ENCODE measurements at regions not wholly inside any gene's neighbourhood (a gene's known extent, or its start where the extent isn't known, plus 50 kb on each side); places are given as distances from the start of the nearest gene placed in this dataset.
A peak's percentile ranks its signal among the peaks of the same experiment; 100 is the strongest.

DNA sequence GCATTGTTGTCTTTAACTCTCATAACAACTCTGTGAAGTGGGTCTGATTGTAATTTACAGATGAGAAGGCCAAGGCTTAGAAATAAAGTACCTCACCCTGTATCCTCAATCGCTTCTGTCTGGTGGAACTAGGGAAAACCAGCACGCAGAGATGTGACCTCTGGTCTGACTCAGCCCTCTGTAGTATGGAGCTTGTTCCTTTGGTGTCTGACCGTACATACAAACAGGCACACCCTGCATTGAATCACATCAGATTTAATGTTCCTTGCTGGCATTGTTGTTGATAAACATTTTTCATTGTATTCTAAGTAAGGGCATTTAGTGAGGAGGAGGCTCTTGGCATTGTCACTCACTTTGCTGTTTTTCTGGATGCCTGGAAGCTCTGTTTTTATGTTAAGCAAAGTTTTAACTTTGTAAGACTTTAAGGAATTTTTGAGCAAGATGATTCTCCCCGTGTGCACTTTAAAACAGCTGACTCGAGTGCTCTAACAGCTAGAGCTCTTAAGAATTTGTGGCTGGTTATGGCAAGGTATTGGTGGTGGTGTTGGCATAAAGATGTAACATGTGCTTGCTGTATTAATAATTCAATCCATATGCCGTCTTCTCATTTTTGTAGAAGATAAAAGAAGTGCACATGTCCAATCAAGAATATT lies 89.0 kb upstream of the SPATA13 start:
- peak; percentile 85 for DNase-seq (ENCODE audit: low read depth)

GRCh38 chr13:24073657-24074056 lies 86.9 kb upstream of the SPATA13 start:
- H3K4me3 ChIP-seq (ENCODE audit: low read length), result no peak overlapping the region
- TF ChIP-seq, protein P1, sequence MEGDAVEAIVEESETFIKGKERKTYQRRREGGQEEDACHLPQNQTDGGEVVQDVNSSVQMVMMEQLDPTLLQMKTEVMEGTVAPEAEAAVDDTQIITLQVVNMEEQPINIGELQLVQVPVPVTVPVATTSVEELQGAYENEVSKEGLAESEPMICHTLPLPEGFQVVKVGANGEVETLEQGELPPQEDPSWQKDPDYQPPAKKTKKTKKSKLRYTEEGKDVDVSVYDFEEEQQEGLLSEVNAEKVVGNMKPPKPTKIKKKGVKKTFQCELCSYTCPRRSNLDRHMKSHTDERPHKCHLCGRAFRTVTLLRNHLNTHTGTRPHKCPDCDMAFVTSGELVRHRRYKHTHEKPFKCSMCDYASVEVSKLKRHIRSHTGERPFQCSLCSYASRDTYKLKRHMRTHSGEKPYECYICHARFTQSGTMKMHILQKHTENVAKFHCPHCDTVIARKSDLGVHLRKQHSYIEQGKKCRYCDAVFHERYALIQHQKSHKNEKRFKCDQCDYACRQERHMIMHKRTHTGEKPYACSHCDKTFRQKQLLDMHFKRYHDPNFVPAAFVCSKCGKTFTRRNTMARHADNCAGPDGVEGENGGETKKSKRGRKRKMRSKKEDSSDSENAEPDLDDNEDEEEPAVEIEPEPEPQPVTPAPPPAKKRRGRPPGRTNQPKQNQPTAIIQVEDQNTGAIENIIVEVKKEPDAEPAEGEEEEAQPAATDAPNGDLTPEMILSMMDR (conservative IDR thresholded peaks at IDR 0.05; ENCODE audit: low read length), result no peak
- no peak for DNase-seq (ENCODE audit: low read depth)

More for the DNA sequence above, 89.0 kb upstream of the SPATA13 start:
- TF ChIP-seq, protein P1 (conservative IDR thresholded peaks at IDR 0.05; ENCODE audit: low read length), result no peak
- no peak overlapping the region for H3K4me3 ChIP-seq (ENCODE audit: low read length)

DNA sequence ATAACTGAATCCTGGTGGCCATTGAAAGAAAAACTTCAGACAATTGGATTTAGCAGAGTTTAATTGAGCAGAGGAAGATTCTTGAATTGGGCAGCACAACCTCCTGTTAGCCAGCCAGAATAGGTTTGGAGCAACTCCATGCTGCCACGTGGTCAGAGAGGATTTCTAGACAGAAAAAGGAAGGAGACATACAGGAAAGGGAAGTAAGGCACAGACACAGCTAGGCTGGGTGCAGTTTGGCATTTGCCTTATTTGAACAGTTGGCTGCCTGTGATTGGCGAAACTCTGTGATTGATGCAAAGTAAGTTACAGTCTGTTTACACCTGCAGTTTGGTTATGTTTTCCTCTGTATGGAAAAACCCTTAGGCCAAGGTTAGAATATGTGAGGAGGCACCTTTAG lies 85.8 kb upstream of the SPATA13 start:
- no peak for DNase-seq (ENCODE audit: low read depth)
- no peak overlapping the region for H3K4me3 ChIP-seq (ENCODE audit: low read length)
- TF ChIP-seq, protein P1 (conservative IDR thresholded peaks at IDR 0.05; ENCODE audit: low read length), result no peak

DNA sequence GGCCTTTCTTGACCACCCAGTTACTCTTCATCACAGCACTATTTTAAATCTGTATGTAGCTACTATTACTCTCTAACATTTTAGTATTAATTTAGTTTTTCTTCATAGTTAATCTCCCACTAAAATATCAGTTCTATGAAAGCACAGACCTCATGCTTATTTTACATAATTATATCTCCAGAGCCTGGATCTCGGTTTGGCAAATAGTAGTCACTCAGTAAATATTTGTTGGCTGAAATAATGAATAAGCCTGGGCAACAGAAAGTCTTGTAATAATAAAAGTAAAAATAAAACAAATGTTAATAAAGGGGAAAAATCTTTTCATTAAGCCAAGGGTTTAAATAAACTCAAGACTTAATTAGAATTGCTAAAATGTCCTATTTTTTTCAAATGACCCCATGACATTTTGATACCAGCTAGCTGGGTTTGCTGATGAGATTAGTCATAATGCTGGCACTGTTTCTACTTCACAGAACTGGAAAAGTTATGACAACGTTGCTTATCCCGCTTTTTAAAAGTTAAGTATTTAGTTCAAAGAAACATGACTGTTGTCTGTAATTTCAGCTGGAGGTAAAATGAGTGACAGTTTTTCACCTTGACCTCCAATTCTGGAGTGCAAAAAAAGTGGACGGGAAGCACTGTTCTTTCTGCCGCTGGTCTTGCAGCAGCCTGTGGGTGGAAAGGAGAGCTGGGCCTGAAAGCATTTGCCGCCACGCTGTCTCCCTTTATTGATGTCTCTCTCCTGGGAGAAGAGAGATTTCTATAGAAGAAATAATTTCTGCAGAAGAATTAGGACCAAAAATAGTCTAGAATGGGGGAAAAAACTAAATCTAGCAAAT lies 85.2 kb upstream of the SPATA13 start:
- no peak for DNase-seq (ENCODE audit: low read depth)
- no peak overlapping the region for H3K4me3 ChIP-seq (ENCODE audit: low read length)
- TF ChIP-seq, protein P1 (conservative IDR thresholded peaks at IDR 0.05; ENCODE audit: low read length), result no peak

- DNase-seq (ENCODE audit: low read depth), result no peak
- TF ChIP-seq, protein P1 (conservative IDR thresholded peaks at IDR 0.05; ENCODE audit: low read length), result no peak
- H3K4me3 ChIP-seq (ENCODE audit: low read length), result no peak overlapping the region
Measured at GRCh38 chr13:24076109-24076508, 84.4 kb upstream of the SPATA13 start.

- no peak overlapping the region for H3K4me3 ChIP-seq (ENCODE audit: low read length)
- DNase-seq (ENCODE audit: low read depth), result no peak
- TF ChIP-seq, protein P1 (conservative IDR thresholded peaks at IDR 0.05; ENCODE audit: low read length), result no peak
Measured at GRCh38 chr13:24076636-24077035, 83.9 kb upstream of the SPATA13 start.

DNA sequence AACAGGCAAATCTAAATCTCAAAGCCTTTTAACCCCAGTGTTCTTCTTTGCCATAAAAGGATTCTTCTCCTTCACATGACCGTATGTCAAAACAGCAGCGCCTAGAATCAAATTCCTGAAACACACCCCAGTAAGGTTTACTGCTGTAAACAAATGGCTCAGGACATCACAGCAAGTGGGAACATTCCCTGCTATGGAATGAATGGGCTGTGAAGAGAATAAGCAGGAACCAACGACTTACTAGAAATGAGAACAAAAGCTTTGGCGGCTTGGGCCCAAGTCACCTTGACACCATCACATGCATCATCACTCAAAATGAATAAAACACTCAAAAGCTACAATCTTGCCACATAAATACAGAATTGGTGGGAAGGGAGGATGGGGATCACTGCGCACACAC lies 80.4 kb upstream of the SPATA13 start:
- TF ChIP-seq, protein P1 (conservative IDR thresholded peaks at IDR 0.05; ENCODE audit: low read length), result no peak
- H3K4me3 ChIP-seq (ENCODE audit: low read length), result no peak overlapping the region
- DNase-seq (ENCODE audit: low read depth), result no peak

Data from AG10803 (cell line).